RKO (cell line): ENCODE measurements at regions not wholly inside any gene's neighbourhood (a gene's known extent, or its start where the extent isn't known, plus 50 kb on each side); places are given as distances from the start of the nearest gene placed in this dataset.
"Not testable (repeated sequence)": the region's sequence is repeated elsewhere in the genome, so short reads cannot be mapped to it uniquely, and the experiment has no call there.

Experiments
- DNase-seq: peaks from one replicate; pipeline ENCODE4 v3.0.0-alpha.2; 2016; ENCODE audit warnings: low spot score

DNA sequence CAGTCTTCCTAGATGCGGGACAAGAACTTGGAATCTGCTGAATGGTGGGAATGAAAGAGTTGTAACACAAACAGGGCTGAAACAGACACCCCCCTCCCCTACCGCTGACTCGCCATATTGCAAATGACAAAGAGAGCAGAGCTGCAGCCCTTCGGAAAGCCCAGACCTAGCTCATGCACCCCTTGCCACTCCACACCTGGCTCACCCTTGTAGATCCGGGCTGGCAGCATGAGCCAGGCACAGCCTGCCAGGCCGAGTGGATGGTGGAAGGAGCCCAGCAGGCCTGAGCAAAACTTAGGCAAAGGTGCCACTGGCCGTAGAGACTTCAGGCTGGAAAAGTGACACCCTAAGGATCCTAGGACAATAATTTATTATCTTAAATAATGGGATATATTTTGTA is 237.4 kb upstream of the SEMA3D start:
- DNase-seq = no peak

DNA sequence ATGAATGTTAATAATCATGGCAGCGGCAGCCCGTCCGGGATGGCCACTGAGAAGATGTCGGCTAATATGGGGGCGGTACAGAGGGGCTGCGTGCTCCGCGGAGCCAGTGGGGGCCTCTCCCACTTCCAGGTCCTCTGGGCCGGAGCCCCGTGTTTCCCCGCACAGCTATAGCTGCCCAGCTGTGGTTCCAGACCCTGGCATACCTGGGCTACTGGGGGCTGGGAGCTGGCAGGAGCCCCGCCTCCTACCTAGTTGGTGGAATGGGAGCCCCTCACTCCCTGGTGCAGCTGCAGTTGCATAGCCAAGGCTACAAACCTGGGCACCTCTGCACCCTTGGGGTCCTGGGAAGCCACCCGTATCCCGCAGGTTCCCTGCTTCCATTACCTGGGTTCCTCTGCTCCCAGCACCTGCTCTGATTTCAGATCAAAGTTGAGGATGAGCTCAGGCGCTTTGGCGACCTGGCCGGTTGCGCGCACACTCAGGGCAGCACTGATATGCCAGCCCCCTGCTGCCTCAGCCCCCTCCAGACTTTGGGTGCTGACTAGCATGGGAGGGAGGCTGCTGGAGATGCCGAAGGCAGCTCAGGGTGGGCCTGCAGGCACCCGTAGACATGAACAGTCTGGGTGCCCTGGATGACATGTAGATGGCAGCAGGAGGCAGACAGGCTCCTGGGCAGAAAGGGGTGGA is 236.5 kb upstream of the SEMA3D start:
- DNase-seq = no peak

DNA sequence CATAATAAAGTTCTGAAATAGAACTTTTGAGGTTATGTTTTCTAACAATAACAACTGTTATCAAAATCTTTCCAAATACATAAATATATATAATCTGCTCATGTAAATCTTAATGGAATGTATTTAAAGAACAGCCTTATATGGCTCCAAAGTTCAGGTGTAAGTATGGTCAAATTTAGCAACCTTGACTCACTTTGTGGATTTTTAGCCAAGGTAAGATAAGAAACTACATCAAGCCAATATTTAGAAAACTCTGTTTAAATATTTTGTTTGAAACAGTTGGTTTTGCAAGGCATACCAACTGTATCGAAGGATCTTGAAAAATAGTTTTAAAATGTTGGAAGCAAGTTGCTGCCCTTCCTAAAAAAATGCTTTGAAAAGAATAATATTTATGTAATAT is 228.9 kb upstream of the SEMA3D start:
- DNase-seq = no peak

DNA sequence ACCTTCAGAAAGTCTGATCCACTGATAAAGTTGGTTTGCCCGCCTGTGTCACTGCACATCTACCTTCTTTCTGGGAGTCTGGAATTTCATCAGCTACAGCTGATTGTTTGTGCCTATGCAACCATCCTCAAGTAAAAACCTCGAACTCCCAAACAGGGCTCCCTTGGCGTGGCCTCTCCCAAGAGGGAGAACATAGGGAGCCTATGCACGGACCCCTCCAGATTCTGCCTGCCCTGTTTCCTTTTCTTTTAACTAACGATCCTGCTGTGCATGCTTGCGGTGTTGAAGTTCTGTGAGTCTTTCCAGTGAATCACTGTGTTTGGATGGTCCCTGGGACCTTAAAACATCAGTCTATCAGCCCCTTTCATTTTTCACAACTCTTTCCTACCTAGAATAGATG is 226.9 kb upstream of the SEMA3D start:
- DNase-seq = no peak

DNA sequence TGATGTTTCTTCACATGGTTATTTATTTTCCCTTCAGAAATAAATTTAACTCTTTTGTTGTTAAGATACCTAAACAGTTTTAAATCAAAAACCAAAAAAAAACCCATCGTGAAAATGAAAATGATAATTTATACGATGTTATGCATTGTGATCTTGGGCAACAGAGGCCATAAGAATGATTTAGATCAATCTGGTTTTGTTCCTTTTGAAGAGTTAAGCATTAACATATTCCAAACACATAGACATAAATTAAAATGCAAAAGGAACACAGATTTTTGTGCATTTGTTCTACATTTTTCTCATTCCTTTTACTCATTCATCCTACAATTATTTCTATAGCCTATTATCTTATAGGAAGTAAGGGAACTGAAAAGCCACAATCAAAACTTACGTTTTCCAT is 226.1 kb upstream of the SEMA3D start:
- no peak for DNase-seq

DNA sequence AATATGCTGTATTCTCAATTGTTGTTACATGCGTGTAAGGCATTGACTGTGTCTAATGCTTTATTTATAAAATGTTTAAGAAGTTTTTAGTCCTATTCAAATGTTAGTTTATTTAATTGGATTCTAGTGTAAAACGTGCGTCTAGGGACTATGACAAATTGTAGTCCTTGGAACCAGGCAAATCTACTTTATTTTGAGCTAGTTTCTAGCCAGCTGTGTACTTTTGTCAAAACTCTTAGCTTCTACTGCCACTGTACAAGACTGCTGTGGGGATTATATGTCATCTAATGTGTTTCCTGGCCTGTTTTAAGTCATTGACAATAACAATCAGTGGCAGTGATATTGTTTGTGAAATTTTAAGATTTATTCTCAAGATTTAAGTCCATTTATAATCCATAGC is 220.5 kb upstream of the SEMA3D start:
- no peak for DNase-seq

DNA sequence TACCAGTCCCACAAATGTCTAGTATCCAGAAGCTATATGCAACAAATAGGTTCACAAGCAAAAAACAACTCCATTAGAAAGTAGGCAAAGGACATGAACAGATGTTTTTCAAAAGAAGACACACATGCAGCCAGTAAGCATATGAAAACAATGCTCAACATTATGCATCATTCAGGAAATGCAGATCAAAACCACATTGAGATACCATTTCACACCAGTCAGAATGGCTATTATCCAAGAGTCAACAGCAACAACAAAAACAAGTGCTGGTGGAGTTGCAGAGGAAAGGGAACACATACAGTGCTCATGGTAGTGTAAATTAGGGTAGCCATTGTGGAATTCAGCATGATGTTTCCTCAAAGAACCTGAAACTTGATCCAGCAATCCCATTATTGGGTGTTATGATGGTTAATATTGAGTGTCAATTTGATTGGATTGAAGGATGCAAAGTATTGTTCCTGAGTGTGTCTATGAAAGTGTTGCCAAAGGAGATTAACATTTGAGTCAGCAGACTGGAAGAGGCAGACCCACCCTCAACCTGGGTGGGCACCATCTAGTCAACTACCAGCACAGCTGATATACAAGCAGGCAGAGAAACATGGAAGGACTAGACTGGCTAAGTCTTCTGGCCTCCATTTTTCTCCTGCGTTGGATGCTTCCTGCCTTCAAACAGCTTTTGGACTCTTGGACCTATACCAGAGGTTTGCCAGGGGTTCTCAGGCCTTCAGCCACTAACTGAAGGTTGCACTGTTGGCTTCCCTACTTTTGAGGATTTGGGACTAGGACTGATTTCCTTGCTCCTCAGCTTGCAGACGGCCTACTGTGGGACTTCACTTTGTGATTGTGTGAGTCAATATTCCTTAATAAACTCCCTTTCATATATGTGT is 218.4 kb upstream of the SEMA3D start:
- DNase-seq = no peak

DNA sequence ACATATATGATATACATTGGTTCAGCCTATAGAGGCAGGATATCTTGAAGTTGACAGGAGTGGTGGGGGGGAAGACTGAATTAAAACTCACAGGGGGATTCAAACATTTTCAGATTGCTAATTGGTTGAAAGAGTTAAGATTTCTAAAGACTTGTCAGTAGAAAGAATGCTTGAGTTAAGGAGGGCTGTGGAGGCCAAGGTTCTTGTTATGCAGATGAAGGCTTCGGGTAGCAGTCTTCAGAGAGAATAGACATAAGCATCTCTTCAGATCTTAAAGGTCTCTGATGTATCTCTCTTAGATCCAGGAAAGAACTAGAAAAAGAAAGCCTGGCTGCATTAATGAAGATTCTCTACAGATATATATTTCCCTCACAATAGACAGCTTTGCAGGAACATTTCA is 209.8 kb upstream of the SEMA3D start:
- no peak for DNase-seq

DNA sequence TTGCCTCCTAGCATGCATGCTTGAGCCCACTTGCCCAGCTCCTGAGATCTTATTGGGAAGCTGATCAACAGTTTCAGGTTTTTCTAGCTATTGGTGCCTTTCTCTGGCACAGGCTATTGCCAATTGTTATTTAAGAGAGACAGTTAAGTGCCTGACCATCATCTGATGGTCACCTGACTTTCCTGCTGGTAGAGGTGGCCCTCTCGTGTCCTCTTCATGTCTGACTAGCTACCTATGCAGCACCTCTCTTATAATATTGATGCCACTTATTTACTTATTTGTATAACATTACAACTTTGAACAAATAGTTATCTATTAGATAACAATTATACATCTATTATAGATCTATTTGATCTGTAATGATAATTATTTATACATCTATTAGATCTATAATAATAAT is 205.9 kb upstream of the SEMA3D start:
- no peak for DNase-seq

DNA sequence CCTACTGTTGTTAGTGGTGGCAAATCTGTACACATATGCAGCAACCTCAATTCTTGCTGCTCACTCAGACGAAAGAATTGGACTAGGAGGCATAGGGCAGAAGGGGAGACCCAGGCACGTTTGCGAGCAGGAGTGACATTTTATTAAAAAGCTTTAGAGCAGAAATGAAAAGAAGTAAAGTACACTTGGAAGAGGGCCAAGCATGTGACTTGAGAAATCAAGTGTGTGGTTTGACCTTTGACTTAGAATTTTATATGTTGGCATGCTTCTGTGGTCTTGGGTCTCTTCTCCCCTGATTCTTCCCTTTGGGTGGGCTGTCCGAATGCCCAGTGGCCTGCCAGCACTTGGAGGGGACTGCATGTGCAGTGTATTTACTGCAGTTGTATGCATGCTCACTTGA is 205.5 kb upstream of the SEMA3D start:
- no peak for DNase-seq

DNA sequence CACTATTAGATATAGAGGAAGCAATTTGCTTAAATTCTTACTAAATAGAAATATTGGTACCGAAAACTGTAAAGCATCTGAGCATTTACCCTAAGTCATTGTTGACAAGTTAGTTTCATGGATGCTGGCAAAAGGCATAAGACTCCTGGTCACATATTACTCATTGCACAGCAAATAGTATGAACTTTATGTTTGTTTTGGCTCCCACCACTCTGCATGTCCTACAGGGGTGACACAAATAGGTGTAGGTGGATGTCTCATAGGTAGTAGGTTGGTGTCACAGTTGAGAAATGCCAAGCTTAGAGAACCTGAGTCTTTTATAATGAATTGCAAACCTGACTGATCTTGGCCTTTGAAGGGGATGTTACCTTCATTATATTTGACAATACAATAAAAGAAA is 199.6 kb upstream of the SEMA3D start:
- DNase-seq = no peak

DNA sequence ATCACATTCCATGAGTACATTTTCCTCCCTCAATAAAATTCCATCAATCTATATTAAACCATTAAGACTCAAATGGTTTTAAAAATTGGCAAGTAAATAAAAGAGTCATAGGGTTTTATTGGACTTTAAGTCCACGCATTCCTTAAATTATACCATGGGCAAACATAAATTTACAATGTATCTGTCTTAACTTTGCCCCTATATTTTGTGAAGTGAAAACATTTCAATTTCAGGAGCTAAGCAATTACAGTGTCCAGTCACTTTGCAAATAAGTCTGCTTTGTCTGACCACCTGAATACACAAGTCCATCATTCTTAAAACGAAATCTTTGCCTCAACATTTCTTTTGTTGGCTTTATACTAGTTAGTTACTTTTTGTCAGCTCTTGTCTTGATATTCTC is 197.5 kb upstream of the SEMA3D start:
- DNase-seq = no peak

DNA sequence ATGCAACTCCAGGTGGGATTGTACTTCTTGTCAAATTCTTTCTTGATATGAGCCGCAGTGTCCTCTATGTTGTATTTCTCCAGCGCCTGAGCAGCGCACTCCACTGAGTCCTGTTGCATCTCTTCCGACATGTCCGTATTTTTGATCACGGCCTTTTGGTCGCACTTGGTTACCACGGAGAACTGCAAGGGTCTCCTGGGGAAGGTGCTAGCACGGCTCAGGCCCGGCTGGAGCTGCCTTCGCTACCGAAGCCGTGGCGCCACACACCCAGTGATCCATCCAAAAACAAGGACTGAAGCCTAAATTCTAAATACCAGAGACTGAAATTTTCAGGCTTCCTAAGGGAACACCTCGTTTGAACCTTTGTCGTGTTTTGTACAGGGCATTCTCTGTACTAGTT is 194.4 kb upstream of the SEMA3D start:
- no peak for DNase-seq

DNA sequence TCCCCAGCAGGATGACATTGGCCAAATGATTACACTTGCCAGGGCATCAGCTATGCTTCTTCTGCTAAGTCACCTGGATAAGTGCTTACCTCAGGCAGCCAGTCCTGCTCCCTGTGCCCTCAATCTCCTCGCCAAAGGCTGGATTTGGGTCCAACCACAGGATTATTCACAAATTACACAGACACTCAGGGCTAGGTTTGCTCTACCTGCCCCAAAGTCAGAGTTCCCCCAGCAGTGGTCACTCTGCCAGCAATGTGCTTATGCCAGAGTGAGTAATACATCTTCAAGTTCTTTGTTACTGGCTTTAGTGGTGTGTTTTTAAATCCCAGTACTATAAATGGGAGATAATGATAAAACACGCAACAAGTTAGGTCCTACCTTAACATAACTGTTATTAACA is 189.7 kb upstream of the SEMA3D start:
- no peak for DNase-seq

DNA sequence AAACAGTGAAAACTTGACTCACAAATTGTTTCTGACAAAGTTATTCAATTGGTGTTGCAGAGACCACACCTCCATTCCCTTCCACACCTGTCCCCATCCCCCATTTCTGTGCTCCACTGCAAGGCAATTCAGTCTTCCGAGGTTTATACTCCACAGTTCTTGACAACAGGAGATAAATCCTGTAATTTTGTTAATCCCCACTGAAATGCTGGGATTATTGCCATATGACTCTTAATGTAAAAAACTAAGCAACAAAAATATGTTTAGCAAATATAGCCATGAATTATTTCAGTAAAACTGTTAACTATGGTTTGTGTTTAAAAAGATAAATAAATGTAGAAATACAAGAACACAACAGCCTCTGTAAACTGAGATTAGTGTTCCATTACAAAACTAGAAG is 170.1 kb upstream of the SEMA3D start:
- DNase-seq = no peak

DNA sequence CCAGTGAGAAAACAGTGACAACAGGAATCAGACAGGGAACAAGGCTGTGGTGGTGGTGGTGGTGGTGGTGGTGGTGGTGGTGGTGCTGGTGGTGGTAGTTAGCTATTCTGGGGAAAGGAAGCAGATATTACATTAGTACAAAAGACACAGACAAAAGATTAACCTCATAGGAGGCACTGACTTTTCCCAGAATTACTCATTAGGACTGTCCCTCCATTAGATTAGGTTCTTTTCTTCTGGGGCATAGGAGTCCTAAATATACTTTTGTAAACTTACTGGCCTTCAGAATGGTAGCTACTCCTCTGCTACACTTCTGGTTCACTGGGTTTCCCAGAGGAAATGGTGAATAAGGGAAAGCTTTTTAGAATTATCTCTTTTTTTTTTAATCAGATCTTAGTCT is 156.6 kb upstream of the SEMA3D start:
- DNase-seq = no peak

DNA sequence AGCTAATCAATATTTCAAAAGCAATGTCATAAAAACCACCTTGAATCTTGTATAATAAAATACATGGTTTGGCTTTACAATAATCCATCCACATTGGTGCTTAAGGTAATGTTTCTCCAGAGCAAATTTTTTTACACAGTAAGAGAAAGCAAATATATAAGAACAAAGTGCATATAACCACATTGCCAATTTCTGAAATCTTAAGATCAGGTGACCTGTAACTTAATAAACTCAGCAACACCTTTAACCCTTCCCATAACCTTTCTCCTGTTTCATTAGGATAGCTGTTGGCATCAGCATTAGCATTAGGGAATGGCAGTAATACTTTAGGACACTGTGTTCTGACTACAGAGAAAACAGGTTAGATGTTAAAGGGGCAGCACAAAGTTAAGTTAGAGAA is 155.9 kb upstream of the SEMA3D start:
- DNase-seq = no peak

DNA sequence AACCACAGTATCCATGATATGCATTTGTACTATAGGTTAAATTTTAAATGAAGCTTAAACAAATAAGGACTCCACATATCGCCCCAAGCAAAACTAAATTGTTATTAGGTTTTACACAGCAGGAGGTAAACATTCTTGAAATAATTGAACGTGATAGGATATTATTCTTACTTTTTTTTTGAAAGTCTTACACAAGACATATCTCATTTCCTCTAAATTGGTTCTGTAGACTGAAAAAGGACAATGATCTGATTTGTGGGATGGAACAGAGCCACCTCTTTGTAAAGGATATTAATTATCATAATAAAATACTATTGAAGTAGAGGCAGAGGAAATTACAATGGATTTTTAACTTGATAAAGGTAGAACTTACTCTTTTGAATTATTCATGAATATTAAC is 155.1 kb upstream of the SEMA3D start:
- no peak for DNase-seq

DNA sequence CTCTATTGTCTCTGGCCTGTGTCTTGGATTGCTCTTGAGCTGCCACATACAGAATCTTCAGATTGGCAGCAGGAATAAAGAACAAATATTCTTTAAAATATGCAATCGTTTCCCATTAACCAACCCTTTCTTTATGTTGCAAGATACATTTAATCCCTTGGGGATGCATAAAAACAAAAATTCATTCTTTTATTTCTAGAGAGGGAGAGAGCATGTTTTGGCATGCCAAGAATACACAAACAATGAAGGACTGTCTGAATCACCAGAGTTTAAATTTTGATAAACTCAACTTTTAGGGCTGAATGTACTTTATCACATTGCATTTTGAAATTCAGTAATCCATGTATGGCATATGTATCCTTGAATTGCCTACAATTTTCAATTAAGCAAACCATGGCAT is 154.3 kb upstream of the SEMA3D start:
- DNase-seq = no peak

DNA sequence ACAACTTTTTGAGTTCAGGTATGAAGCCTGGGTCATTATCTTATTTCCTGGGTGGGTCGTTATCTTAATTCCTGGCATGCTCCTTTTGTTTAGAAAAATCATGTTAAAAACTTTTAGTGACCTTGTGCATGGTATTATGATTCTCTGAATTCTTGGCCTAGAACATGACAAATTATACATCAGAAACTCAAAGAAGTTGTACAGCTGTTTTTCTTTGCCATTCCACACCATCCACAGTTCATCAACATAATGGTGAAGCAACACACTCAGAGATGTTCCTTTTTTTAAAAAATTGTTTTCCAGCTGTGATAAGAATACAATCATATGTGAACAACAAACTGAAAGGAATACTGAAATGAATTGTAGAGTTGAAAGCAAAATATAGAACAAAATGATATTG is 149.2 kb upstream of the SEMA3D start:
- no peak for DNase-seq

DNA sequence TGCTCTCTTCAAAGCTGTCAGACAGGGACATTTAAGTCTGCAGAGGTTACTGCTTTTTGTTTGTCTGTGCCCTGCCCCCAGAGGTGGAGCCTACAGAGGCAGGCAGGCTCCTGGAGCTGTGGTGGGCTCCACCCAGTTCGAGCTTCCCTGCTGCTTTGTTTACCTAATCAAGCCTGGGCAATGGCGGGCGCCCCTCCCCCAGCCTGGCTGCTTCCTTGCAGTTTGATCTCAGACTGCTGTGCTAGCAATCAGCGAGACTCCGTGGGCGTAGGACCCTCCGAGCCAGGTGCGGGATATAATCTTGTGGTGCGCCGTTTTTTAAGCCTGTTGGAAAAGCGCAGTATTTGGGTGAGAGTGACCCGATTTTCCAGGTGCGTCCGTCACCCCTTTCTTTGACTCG is 148.3 kb upstream of the SEMA3D start:
- not testable (repeated sequence) for DNase-seq

DNA sequence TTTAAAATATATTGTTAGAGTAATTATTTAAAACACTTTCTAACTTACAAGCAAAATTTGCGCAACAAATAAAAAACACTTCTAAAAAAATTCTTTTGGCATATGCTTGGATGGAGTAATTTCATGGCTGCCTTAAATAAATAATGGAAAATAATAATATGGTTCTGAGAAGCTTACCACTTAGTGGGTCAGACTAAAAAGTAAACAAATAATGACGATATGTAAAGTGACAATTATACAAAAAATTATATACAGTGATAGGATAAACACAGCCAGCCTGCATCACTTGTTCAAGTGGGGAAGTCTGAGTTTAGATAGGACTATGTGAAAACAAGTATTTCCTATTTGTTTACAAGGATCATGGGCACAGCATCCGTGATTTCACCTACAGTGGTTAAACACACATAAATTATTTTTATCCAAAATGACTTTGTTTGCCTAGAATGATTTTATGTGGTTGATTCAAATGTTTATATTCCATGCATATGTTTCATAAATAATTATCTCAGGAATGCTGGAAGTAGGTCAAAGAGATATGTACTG is 141.7 kb upstream of the SEMA3D start:
- no peak for DNase-seq

DNA sequence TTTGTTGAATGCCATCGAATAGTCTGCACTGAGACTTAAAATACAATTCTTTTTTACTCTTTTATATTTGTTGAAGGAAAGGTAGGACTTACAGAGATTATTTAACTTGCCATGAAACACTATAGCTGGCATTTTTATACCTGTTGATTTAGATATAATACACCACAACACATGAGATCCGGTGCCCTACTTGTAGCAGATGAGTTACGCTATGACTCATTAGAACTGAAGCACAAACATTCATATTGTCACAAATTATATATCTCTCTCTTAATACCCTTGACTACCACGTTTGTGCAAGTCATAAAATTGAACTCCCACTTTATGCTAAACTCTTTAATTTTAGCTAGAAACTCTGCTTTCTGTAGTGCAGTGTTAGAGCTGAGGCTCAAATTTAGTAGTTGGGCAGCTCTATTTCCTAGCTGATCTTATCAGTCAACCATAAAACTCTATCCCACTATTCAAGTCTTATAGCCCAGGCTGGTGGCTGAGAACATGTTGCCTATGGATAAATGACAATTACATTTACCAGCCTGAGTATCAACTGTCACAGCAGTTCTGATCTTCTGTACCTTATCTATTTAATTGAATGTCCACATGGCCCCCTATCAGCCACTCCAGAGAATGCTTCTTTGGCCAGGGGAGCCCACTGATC is 137.4 kb upstream of the SEMA3D start:
- no peak for DNase-seq
